H1 (cell line): ENCODE measurements at regions not wholly inside any gene's neighbourhood (a gene's known extent, or its start where the extent isn't known, plus 50 kb on each side); places are given as distances from the start of the nearest gene placed in this dataset.

ENCODE experiments used
- BACH1 ChIP-seq: IDR thresholded peaks from 2 replicates; pipeline ENCODE4 v1.6.1; 2012; ENCODE audit warnings: low read length, improper control_type of control experiment
- GABPA ChIP-seq: IDR thresholded peaks from 2 replicates; pipeline ENCODE4 v1.6.1; 2011; ENCODE audit warnings: mild to moderate bottlenecking, low read length, moderate library complexity, borderline replicate concordance; ENCODE audit not compliant: insufficient read depth
- HDAC6 ChIP-seq: IDR thresholded peaks from one replicate; pipeline ENCODE4 v1.7.1; 2012; ENCODE audit warnings: low read depth, mild to moderate bottlenecking, inconsistent platforms, low read length, moderate library complexity
- POLR2AphosphoS5 ChIP-seq: IDR thresholded peaks from 2 replicates; pipeline ENCODE4 v1.6.1; 2011; ENCODE audit warnings: low read depth, low read length
- POU5F1 ChIP-seq: IDR thresholded peaks from 2 replicates; pipeline ENCODE4 v1.6.1; 2011; ENCODE audit warnings: low read depth, mild to moderate bottlenecking, low read length, moderate library complexity
- TBP ChIP-seq: IDR thresholded peaks from 2 replicates; pipeline ENCODE4 v1.6.1; 2011; ENCODE audit warnings: low read depth, low read length, improper control_type of control experiment
- ZNF274 ChIP-seq: IDR thresholded peaks from 2 replicates; pipeline ENCODE4 v1.7.0; 2012; ENCODE audit warnings: low read length, borderline replicate concordance; ENCODE audit errors: extremely low read depth

DNA sequence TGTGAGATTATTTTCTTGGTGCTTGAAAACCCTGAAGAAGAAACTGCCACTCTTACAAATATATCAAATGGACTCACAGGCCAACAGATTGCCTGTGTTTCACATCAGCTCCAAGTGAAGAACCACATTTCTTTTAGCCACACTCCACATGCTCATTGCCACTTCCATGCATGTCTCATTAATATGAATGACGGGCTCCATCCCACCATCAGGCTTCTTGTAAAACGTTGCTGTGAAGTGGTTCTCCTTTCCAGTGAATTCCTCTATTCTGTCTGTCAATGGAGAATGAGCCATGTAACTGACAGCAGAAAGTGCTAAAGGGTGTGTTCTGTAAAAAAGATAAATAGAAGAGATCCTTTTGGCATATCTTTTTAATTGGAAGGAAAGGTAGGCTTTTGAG lies 188.2 kb upstream of the RMST start (continued):
- no peak for TF ChIP-seq GABPA
- TF ChIP-seq BACH1: no peak
- no peak for TF ChIP-seq TBP
- TF ChIP-seq POU5F1: no peak
- TF ChIP-seq POLR2AphosphoS5: no peak
- no peak for TF ChIP-seq HDAC6
- no peak for TF ChIP-seq ZNF274
